ENCODE measurements at regions not wholly inside any gene's neighbourhood (a gene's known extent, or its start where the extent isn't known, plus 50 kb on each side); places are given as distances from the start of the nearest gene placed in this dataset.

DNA sequence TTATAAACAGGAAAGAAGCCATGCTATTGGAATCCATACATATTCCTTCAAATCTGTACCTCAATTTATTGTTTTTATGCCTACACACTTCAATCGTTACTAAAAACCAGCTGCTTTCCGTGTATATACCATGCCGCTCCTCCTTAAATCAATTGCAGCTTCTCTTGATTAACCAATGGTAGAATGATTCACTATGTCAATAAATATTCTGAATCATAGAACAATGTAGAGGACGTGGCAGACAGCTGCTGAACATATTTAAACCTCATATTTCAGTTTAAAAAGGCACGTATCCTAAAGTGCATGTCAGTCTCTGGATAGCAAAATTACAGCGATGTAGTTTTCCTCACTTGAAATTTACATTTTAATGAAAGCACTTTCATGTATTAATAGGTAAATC is 100.4 kb downstream of the MRPL39 start:
- Histone ChIP-seq H3K9ac (ENCODE audit: control insufficient read depth, extremely low read depth, insufficient read depth, low read length) (no peak overlapping the region), H3K4me2 (ENCODE audit: control insufficient read depth, extremely low read depth, insufficient read depth, low read depth, low read length) (no peak overlapping the region), H3K4me1 (ENCODE audit: control insufficient read depth, extremely low read depth, insufficient read depth, low read length) (no peaks in the 10 kb centered on the region), H3K4me3 (ENCODE audit: control insufficient read depth in 2 of 3, extremely low read depth in 1 of 3, insufficient read depth in 2 of 3, low read depth in 1 of 3, low read length in 3 of 3) (no peak overlapping the region), H3K79me2 (ENCODE audit: control insufficient read depth, insufficient read depth, low read length) (no peaks in the 10 kb centered on the region), H3K36me3 (ENCODE audit: control insufficient read depth in 2 of 2, extremely low read depth in 1 of 2, insufficient read depth in 2 of 2, low read length in 2 of 2) (no peaks in the 10 kb centered on the region), H3K9me1 (ENCODE audit: control insufficient read depth, extremely low read depth, insufficient read depth, low read length) (no peaks in the 10 kb centered on the region), H3K9me3 (ENCODE audit: control insufficient read depth, low read depth, low read length) (no peaks in the 10 kb centered on the region), H3K27me3 (ENCODE audit: control insufficient read depth, extremely low read depth, insufficient read depth, low read length) (no peaks in the 10 kb centered on the region), H3K27ac (ENCODE audit: control insufficient read depth, insufficient read depth, low read length) (no peak overlapping the region), H2AFZ (ENCODE audit: control insufficient read depth, low read length) (no peak overlapping the region), H4K20me1 (ENCODE audit: control insufficient read depth, extremely low read depth, insufficient read depth, low read length) (no peaks in the 10 kb centered on the region)
- DNase-seq (ENCODE audit: low read depth, low spot score) = no peak
- TF ChIP-seq, protein P1, sequence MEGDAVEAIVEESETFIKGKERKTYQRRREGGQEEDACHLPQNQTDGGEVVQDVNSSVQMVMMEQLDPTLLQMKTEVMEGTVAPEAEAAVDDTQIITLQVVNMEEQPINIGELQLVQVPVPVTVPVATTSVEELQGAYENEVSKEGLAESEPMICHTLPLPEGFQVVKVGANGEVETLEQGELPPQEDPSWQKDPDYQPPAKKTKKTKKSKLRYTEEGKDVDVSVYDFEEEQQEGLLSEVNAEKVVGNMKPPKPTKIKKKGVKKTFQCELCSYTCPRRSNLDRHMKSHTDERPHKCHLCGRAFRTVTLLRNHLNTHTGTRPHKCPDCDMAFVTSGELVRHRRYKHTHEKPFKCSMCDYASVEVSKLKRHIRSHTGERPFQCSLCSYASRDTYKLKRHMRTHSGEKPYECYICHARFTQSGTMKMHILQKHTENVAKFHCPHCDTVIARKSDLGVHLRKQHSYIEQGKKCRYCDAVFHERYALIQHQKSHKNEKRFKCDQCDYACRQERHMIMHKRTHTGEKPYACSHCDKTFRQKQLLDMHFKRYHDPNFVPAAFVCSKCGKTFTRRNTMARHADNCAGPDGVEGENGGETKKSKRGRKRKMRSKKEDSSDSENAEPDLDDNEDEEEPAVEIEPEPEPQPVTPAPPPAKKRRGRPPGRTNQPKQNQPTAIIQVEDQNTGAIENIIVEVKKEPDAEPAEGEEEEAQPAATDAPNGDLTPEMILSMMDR (optimal IDR thresholded peaks at IDR 0.05 in 1 of 3, IDR thresholded peaks at IDR 0.05 in 1 of 3, conservative IDR thresholded peaks at IDR 0.05 in 1 of 3; ENCODE audit: extremely low read depth in 1 of 3, insufficient read depth in 2 of 3, low read length in 3 of 3) = no peak
- TF ChIP-seq EZH2 (IDR thresholded peaks at IDR 0.05; ENCODE audit: low read length) = no peak
- dilution Hi-C loops (cut with MboI; ENCODE audit: extremely low pct_ligation_motif_present, low sequenced_read_pairs) = no loop called here
- FAIRE-seq = no peak

DNA sequence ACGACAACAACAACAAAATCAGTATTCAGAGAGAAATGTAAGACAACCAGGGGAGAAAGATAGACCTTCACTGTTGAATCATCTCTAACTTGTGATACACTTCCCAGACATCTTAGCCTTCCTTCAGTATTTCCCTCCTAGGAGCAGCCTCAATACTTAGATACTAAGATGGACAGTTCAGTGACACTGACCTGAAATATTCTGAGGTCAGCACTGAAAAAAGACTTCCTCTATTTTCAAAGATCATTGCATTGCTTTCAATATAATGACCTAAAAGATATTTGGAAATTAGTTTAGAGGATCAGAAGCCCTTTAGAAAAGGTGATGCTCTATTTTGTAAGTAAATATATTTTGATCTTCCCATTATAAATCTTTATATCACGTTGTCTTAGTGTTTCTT is 101.0 kb downstream of the MRPL39 start:
- DNase-seq (ENCODE audit: low read depth, low spot score) (no peak), FAIRE-seq (no peak)
- H3K27ac ChIP-seq (ENCODE audit: control insufficient read depth, insufficient read depth, low read length) = no peak overlapping the region
- H3K4me1 ChIP-seq (ENCODE audit: control insufficient read depth, extremely low read depth, insufficient read depth, low read length) = no peaks in the 10 kb centered on the region
- H3K9ac ChIP-seq (ENCODE audit: control insufficient read depth, extremely low read depth, insufficient read depth, low read length) = no peak overlapping the region
- dilution Hi-C loops (cut with MboI; ENCODE audit: extremely low pct_ligation_motif_present, low sequenced_read_pairs) = no loop called here
- H3K27me3 ChIP-seq (ENCODE audit: control insufficient read depth, extremely low read depth, insufficient read depth, low read length) = no peaks in the 10 kb centered on the region
- no peak overlapping the region for H3K4me3 ChIP-seq (ENCODE audit: control insufficient read depth in 2 of 3, extremely low read depth in 1 of 3, insufficient read depth in 2 of 3, low read depth in 1 of 3, low read length in 3 of 3)
- no peak overlapping the region for H3K4me2 ChIP-seq (ENCODE audit: control insufficient read depth, extremely low read depth, insufficient read depth, low read depth, low read length)
- no peaks in the 10 kb centered on the region for H3K36me3 ChIP-seq (ENCODE audit: control insufficient read depth in 2 of 2, extremely low read depth in 1 of 2, insufficient read depth in 2 of 2, low read length in 2 of 2)
- no peaks in the 10 kb centered on the region for H3K79me2 ChIP-seq (ENCODE audit: control insufficient read depth, insufficient read depth, low read length)
- H4K20me1 ChIP-seq (ENCODE audit: control insufficient read depth, extremely low read depth, insufficient read depth, low read length) = no peaks in the 10 kb centered on the region
- TF ChIP-seq, protein P1 (optimal IDR thresholded peaks at IDR 0.05 in 1 of 3, IDR thresholded peaks at IDR 0.05 in 1 of 3, conservative IDR thresholded peaks at IDR 0.05 in 1 of 3; ENCODE audit: extremely low read depth in 1 of 3, insufficient read depth in 2 of 3, low read length in 3 of 3) = no peak
- no peak for TF ChIP-seq EZH2 (IDR thresholded peaks at IDR 0.05; ENCODE audit: low read length)
- H2AFZ ChIP-seq (ENCODE audit: control insufficient read depth, low read length) = no peak overlapping the region
- H3K9me3 ChIP-seq (ENCODE audit: control insufficient read depth, low read depth, low read length) = no peaks in the 10 kb centered on the region
- H3K9me1 ChIP-seq (ENCODE audit: control insufficient read depth, extremely low read depth, insufficient read depth, low read length) = no peaks in the 10 kb centered on the region

Measured in keratinocyte (primary cell).